ENCODE measurements at regions not wholly inside any gene's neighbourhood (a gene's known extent, or its start where the extent isn't known, plus 50 kb on each side); places are given as distances from the start of the nearest gene placed in this dataset.

DNA sequence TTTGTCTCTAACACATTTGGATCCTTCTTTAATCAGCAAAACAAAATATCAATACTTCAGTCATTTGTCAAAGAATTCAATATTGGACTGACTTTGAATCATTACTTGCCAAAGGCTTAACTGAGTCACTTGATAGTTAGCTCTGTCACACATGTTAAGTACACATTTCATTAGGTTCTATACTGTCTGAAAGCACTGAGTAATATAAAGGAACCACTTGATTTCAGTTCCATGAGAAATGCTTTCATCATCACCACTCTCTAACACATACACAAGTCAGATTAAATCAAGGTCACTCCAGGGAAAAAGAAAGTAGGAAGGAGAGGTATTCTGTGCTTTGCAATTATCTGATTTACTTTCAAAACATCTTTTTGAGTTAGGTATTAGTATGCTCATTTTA lies 1233.1 kb downstream of the C4orf33 start:
- no peak for DNase-seq (ENCODE audit: low spot score)

DNA sequence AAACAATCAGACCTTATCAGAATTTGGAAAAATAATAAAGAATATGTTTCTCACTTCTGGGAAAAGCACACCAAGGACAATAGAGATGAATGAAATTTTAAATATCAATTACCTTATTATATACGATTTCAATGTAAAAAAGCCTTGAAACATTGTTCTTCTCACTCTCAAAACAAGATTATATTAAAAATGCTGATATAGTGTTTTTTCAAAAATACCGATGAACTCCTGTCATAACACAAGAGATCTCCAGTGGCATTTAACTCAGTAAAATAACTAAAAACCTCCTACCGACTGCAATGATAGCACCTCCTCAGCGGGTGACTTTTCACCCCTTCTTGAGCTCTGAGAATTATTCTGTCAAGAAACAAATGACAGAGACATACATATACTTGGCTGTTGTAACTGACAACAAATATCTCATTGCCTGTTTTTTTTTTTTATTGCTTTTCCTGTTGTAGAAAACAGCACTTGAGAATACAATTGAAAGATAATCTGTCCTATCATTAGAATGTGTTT lies 1237.3 kb downstream of the C4orf33 start:
- no peak for DNase-seq (ENCODE audit: low spot score)

DNA sequence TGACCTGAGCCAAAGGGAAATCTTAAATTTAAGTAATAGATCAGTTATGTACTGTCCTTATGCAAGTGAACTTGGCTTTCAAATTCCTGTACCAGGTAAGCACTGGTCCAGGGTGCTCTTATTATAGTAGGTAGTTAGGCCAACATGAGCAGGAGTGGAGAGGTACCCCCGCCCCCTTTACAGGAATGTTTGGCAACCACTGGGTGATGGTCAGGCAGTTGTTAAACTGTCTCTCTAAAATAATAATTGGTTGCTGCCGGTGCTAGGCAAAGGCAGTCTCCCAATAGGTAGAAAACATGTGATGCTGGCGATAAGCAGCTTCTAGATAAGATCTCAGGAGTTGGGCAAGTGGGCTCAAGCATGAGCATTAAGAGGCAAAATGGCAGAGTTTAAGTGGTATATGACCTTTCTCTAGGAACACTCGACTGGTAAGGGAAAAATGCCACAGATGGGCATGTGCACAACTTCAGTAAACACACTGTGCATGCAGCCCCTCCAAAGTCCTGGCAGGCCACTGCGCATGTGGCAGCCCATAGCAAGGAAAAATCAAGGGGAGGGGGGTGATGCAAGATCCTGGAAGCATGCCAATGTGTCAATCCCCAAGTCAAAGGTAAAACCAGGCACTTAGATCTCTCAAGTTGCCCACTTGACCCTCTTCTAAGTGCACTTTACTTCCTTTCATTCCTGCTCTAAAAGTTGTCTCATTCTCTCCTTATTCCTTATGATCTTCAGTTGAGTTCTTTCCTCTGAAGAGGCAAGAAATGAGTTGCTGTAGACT lies 1239.7 kb downstream of the C4orf33 start:
- DNase-seq (ENCODE audit: low spot score) = no peak

DNA sequence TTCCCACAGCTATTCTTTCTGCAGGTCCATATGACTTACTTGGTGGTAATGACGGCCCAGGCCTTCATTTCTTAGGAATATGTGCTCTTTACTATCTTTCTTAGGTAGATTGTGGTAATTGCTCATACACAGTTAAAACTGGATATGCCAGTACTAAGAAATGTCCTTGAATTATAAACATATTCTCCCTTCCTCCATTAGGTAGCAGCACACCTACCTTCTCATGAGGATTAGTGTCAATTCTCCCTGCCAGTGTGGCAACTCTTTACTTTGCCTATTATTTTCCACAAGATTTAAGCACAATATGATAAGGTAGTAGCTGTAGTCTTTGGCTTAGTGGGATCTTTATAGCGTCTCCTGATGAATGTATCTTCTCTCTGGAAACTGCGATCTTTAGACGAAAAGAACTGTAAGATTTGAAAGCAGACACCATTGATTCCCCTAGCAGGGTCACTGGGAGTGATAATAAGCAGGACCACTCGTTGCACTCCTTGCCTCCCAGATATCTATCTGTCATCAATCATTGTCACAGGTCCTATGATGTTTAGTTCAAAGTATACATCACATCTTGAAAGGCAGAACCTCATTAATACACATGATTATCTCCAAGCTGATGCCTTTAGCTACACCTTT lies 1240.7 kb downstream of the C4orf33 start:
- no peak for DNase-seq (ENCODE audit: low spot score)

DNA sequence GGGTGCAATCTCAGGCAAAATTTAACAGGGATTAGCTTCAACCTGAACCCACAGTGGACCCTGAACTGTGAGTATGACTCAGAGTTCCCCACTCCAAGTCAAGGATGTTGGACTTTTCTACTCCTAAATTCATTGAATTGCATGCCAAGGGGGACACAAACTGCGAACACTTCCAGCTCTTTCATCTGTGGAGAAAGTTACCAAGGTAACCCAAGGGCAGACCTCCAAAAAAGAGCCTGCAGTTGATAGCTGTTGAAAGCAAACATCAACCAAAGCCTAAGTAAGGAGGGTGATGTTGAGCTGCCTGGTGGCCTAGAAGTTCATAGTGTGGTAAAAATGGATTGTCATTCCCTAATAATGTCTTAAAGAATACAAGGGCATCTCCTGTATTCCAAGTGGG lies 1242.9 kb downstream of the C4orf33 start:
- DNase-seq (ENCODE audit: low spot score) = no peak

DNA sequence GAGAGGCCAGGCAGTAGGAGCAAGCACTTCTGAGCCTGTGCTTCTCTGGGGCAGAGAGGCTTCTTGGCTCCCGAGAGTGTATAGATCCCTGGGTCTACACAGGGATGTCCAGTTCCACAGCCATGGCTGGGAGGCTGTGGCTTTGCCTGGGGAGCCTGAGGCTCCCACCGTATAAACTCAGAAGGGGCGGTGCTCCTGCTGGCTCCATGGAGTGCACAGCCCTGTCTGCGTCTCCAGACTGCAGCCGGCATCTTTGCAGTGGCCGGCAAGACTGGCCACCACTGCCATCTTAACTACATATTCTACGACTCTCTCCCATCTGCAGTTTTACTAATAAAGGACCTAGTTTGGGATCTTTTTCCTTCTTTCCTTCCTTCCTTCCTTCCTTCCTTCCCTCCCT lies 1253.8 kb downstream of the C4orf33 start:
- DNase-seq (ENCODE audit: low spot score) = no peak

DNA sequence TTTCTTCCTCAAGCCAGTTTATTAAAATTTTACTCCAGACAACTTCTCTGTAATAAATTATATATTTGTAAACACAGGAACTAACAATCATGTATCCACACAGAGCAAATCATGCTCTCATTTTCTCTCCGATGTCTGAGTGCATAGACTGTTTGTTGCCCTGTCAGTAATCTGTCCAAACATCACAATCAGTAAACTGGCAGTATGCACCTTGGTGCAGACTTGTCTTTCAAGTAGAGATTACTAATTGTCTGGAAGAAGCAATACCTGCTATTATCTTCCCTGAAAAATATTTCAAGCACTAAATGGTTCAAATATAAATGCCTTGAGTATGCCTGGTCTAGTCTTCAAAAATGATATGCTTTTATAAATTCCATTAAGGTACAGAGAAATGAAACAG lies 1260.9 kb downstream of the C4orf33 start:
- no peak for DNase-seq (ENCODE audit: low spot score)

DNA sequence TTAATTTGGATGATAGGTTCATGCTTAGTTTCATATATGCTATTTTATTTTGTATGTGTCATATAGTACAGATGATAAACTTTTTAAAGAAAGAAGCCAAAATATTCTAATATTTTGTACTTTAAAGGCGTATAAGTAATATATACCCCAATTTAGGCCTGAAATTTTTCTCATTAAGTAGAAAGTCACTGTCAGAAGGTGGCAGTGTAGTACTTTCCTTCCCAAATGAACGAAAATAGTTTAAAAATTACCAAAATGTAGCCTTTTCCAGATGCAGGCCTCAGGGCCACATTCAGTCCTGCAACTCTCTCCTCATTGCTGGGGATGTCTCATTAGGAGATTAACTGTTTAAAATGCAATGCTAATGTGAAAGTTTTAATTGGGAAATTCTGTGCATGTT lies 1263.6 kb downstream of the C4orf33 start:
- peak; percentile 28 for DNase-seq (ENCODE audit: low spot score)

DNA sequence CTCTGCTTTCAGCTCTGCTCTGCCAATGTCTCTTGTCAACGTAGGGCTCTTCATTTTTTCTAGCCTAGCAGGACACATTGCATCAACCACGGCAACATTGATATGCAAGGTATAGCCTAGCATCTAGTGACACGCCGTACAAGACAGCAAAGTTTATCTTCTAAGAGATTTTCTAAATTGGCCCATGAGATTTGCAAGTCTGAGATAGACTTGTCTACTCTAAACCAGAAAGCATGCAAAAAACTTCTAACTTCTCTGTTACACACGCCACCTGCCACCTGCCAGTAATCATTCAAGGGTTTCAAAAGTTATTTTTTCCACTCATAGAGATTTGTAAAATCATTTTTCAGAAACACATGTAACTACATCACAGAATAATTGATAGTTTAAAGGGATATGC lies 1265.7 kb downstream of the C4orf33 start:
- no peak for DNase-seq (ENCODE audit: low spot score)

DNA sequence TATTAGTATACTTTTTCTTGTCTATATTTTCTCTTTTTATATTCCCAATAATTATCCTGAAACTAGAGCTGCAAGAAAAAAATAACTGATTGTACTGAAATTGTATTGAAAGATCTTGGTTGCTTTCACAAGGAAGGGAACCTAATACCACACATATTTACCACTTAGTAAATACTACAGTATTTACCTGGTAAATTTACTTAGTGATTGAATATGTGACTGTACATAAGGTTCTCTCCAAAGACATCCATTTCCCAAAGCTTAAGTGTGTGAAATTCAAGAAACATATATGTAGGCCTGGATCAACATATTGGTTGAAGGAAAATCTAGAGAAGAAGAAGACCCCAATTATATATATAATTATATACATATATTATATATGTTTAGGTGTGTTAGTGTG lies 1272.7 kb downstream of the C4orf33 start:
- no peak for DNase-seq (ENCODE audit: low spot score)

DNA sequence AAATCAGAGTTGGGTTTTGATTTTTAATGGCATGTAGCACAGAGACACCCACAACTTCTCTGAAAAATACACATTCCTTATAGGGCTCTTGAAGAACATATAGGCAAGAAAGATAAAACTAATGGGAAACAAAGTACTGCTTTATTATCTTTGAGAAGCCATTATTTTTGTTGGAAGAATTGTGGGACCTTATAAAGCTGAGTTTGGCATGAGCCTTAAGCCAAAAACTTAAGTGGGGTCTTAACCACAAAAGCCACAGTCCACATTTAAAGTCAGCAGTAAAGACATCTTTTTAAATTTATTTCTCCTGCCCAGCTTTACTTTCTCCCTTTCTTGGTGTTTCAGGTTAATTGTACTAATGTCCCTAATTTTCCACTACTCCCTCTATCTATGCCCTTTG lies 1297.3 kb downstream of the C4orf33 start:
- no peak for DNase-seq (ENCODE audit: low spot score)

DNA sequence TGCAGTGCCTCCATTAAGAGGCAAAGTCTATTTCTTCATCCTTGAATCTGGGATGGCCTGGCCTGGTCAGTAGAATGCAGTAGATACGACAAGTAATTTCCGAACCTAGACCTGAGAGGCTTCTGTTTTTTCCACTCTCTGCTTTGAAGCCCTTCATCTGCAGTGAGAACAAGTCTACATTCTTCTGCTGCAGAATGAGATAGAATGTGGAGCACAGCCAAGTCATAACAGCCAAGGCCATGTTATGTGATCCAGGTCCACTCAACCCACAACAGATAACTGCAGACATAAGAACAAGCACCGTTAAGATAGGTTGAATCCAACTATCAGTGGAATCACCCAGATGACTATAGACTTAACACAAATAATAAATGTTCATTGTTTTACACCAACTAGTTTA lies 1297.7 kb downstream of the C4orf33 start:
- DNase-seq (ENCODE audit: low spot score) = no peak

DNA sequence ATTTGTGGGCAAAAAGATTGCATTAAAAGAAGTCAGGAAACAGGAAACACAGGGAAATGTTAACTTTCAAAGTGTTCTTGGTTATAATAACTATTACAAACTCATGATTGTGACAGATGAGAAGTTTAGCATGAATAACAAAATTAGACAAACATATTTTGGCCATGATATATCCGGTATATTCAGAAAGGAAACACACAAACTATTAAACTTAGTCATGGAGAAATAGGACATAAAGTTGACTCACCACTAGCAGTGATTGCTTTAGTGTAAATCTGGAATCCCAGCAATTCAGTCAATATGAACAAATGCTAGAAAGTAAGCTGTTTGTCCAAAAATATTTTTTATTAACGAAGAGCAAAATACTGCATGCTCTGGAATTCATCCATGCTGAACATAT lies 1299.9 kb downstream of the C4orf33 start:
- no peak for DNase-seq (ENCODE audit: low spot score)

DNA sequence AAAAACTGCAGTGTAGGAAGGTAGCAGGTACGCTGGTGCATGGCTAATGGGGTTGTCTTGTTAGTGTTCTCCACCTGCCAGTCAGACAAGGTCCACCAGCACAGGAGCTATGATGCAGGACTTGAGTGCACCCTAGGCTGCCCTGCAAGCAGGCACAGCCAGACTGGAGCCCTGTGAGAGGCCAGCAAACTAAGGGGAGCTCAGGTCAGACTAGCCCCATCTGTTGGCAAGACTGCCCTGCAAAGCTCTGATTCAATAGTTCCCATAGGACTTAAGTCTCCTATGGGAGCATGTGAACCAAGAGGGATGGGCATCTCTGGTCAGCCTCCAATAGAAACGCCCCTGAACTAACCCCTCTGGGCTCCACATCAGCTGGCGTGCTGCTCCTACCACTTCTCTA lies 1307.3 kb downstream of the C4orf33 start:
- no peak for DNase-seq (ENCODE audit: low spot score)

DNA sequence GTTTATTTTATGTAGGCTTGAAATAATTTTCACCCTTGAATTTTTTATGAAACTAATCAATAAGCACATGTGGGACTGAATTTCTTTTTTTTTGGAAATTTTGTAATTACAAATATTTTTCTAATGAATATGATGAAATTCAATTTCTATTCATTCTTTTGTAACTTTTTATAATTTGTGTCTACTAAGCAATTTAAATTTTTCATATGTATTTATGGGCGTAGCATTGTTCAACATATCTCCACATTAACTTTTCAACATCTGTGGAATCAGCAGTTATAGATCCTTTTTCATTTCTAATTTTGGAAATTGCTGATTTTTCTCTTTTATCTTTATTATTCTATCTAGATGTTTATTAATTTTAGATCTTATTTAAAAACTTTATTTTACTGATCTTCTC lies 1320.3 kb downstream of the C4orf33 start:
- no peak for DNase-seq (ENCODE audit: low spot score)

DNA sequence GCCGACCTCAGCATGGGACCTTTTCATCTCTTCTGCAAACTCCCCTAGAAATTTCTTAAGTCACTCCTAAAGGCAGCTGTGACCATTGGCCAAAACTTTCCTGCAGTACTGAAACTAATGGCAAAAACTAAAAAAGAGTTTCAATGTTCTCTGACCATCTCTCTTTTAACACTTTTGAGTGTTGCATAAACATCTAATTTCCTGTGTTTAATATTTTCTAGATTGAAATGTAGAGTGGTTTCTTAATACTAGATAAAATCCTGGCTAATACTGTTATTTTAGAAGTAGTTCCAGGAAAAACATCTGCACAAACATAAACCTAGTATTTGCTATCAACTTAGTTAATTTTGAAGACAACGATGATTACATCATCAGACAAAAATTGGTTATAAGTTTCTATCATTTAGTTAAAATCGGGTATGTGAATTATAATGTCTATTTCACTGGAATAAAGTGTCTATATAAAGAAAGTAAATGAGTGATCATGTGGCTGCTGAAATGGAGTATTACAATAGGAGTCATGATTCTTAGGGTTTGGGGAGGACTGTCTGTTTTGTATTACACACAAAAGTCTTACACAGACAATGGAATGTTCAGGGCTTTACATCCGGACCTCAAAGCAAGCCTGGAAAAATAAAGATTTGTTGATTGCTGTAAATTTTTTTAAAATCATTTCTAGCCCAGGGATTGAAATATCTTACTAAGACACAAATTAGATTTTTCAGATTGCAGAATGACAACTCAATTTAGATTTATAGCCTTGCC lies 1323.4 kb downstream of the C4orf33 start:
- no peak for DNase-seq (ENCODE audit: low spot score)

DNA sequence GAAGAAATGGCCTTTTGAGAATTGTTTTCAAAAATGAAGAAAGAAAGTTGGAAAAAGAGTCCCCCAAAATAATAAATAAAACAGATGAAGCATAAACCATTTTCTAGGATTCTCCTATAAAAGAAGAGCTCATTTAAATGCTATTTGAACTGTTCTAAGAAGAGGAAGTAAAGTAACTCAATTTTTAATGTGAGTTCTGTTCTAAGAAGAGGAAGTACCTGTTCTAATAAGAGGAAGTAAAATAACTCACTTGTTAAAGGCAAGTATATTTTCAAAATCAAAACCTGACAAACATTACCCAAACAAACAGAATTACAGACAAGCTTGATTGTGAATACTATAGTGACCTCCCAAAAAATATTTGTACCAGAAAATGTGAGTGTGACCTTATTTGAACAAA lies 1326.3 kb downstream of the C4orf33 start:
- no peak for DNase-seq (ENCODE audit: low spot score)

DNA sequence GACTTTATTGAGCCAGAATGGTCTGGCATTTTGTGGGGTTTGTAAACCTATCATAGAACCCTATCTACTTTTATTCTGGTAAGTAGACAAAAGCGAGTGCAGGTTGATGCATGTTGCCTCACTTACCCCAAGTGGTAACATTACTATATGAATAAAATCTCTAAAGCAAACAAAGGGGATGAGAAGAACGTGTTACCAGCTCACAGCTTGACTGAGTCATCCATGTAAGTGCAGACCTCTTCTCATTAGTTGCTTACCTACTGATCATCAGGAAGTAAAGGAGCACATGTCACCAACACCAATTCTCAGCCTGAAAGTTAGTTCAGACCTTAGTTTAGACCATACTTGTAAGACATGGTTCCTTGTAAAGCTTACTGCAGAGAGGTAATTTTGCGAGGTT lies 1328.3 kb downstream of the C4orf33 start:
- DNase-seq (ENCODE audit: low spot score) = no peak

DNA sequence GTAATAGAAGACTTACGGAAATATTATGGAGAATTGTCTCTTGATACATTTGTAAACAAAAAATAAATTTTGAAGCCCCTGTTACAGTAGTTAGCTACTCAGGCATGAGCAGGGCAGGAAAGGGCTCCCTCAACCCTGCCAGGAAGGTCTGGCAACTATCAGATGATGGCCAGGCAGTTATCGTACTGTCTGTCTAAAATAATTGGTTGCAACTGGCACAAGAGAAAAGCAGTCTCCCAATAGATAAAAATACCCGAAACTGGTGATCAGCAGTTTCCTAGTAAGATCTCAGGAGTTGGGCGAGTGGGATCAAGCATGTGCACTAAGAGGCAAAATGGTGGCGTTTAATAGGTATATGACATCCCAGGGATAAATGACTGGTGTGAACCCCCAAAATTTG lies 1336.3 kb downstream of the C4orf33 start:
- DNase-seq (ENCODE audit: low spot score) = no peak

DNA sequence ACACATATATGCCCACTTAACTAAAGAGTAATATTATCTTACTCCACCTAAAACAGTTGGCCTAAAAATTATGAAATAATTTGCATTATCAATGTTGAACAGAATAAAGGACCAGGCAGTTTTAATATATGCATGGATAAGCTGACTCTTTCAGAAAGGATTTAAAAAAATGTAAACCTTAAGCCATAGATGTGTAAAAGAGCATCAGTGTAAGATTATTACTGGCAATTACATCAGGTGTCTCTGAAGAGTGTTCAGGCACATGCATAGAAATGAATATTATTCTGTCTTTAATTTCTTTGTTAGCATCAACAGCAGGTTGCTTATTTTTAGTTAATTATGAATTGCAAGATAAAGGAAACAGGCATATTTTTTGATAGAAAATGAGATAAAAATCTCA lies 1353.8 kb downstream of the C4orf33 start:
- DNase-seq (ENCODE audit: low spot score) = no peak

DNA sequence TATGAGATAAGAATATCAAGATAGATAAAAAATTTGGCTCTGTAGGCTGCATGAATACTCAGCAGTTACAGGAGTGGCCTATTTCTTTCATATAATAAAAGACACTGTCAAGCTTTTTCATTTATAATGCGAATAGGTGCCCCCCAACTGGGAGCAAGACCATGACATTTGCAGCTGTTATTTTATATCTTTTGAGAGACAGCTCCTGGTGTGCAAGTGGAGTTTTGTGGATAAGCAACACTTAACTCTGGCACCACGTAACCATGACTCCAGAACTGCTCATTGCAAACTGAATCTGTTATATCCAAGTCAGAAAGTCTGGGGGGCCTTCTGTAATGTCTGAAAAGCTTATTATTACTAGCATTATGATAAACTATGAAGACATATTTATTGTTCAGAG lies 1372.4 kb downstream of the C4orf33 start:
- DNase-seq (ENCODE audit: low spot score) = no peak

DNA sequence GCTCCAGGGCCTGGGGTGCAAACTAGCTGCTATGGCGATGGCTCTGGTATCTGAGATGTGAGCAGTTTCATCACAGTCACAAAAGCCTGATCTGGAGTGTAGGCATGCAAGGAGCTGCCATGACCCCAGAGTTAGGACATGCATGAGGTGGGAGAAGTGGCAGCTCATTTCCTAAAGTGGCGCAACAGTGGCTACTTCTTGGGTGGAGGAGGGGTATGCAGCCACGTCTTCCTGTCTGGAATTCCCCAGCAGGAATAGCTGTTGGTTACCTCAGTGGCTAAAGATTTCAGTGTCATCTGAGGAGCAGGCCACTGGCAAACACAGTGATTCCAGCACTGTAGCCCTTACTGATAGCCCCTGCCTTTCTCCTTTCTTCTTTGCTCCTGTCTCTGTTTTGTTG lies 1382.5 kb downstream of the C4orf33 start:
- DNase-seq (ENCODE audit: low spot score) = no peak

DNA sequence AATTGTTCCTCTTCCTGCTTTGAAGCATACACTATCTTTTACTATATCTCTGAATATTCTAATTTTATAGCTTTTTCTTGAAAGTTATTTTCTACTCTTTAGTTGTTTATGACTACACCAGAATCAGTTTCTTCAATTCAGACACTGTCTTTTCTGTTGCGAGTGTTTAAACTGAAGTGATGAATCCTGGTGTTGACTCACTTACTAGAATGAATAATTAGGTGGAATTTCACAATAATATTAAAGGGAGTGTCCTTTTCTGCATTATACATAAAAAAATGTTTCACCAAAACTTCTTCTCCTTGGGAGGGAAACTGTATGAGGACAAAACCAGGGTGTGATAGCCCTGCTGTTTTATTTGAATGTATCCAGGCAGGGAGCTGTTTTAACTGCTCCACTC lies 1383.1 kb downstream of the C4orf33 start:
- no peak for DNase-seq (ENCODE audit: low spot score)

Measured in umbilical cord (tissue), 1 donor.